Naive thymus-derived CD4-positive, alpha-beta T cell (primary cell): ENCODE measurements at regions not wholly inside any gene's neighbourhood (a gene's known extent, or its start where the extent isn't known, plus 50 kb on each side); places are given as distances from the start of the nearest gene placed in this dataset.

Experiments used
- ATAC-seq: fragments of 150-1000 bp; cut with Tn5 transposase; 2 replicates; pipeline ENCODE4 v1.10.0; 2021; ENCODE audit warnings: mild to moderate bottlenecking, moderate library complexity
- CTCF ChIA-PET: fragments of 350-600 bp; sonication (Branson Sonifier 250); formaldehyde crosslinking; loops from one replicate; lab custom pipeline; 2021; ENCODE audit warnings: antibody characterized with exemption; lab: Charles Lee
- POLR2A ChIA-PET: fragments of 350-600 bp; sonication (Branson Sonifier 250); formaldehyde crosslinking; loops from one replicate; lab custom pipeline; 2021; ENCODE audit warnings: antibody characterized with exemption, inconsistent platforms; lab: Charles Lee
- DNase-seq, 9 donors: peaks; one replicate each; pipeline versions ENCODE4 v3.0.0 to v3.0.0-alpha.2; 2020 to 2022; ENCODE audit warnings: mixed read lengths in 1 of 9
- H3K27ac ChIP-seq: one replicate; pipeline ENCODE4 v1.7.0; 2013; ENCODE audit warnings: mild to moderate bottlenecking, low read depth, low read length, moderate library complexity
- H3K27me3 ChIP-seq, 2 donors: one replicate each; pipeline ENCODE4 v1.7.0; 2013; ENCODE audit warnings: low read length in 2 of 2, mild to moderate bottlenecking in 2 of 2, moderate library complexity in 2 of 2; ENCODE audit not compliant: control insufficient read depth in 2 of 2, insufficient read depth in 2 of 2
- H3K36me3 ChIP-seq, 3 experiments: 1 replicate in 2 of 3; 2 replicates in 1 of 3; pipeline ENCODE4 v1.7.0; 2013; ENCODE audit warnings: low read length in 3 of 3, mild to moderate bottlenecking in 3 of 3, moderate library complexity in 1 of 3; ENCODE audit not compliant: insufficient read depth in 3 of 3, control insufficient read depth in 2 of 3
- H3K4me1 ChIP-seq, 2 donors: one replicate each; pipeline ENCODE4 v1.7.0; 2013; ENCODE audit warnings: low read length in 2 of 2, mild to moderate bottlenecking in 2 of 2, moderate library complexity in 1 of 2; ENCODE audit not compliant: control insufficient read depth in 2 of 2, insufficient read depth in 2 of 2
- H3K4me3 ChIP-seq: 2 replicates; pipeline ENCODE4 v1.7.0; 2013; ENCODE audit warnings: mild to moderate bottlenecking, low read length
- H3K9me3 ChIP-seq, 3 experiments: 1 replicate in 2 of 3; 2 replicates in 1 of 3; pipeline ENCODE4 v1.7.0; 2013; ENCODE audit warnings: low read length in 3 of 3; ENCODE audit not compliant: control insufficient read depth in 2 of 3
- H3K27ac Mint-ChIP-seq, 9 donors: one replicate each; pipeline ENCODE4 v1.8.0; 2020 to 2022; ENCODE audit warnings: mixed read lengths in 9 of 9, mild to moderate bottlenecking in 8 of 9, moderate library complexity in 5 of 9, inconsistent platforms in 2 of 9
- H3K27me3 Mint-ChIP-seq, 5 donors: one replicate each; pipeline ENCODE4 v1.8.0; 2021 to 2022; ENCODE audit warnings: mixed read lengths in 5 of 5, mild to moderate bottlenecking in 1 of 5
- H3K36me3 Mint-ChIP-seq, 5 donors: one replicate each; pipeline ENCODE4 v1.8.0; 2020 to 2022; ENCODE audit warnings: mixed read lengths in 5 of 5, mild to moderate bottlenecking in 3 of 5, inconsistent platforms in 1 of 5
- H3K4me1 Mint-ChIP-seq, 7 donors: one replicate each; pipeline ENCODE4 v1.8.0; 2020 to 2022; ENCODE audit warnings: mixed read lengths in 7 of 7, mild to moderate bottlenecking in 3 of 7, inconsistent platforms in 1 of 7
- H3K4me3 Mint-ChIP-seq, 10 donors: one replicate each; pipeline ENCODE4 v1.8.0; 2020 to 2022; ENCODE audit warnings: mild to moderate bottlenecking in 10 of 10, mixed read lengths in 10 of 10, moderate library complexity in 6 of 10, inconsistent platforms in 2 of 10
- H3K9me3 Mint-ChIP-seq, 11 donors: one replicate each; pipeline ENCODE4 v1.8.0; 2020 to 2022; ENCODE audit warnings: mixed read lengths in 11 of 11, mild to moderate bottlenecking in 4 of 11, inconsistent platforms in 1 of 11, moderate library complexity in 1 of 11
- intact Hi-C, 2 donors: fragments of 100-400 bp; cut with micrococcal nuclease; formaldehyde crosslinking; loops; one replicate each; pipeline ENCODE4 v1.15.1; 2023

- ATAC-seq: no peak
- POLR2A ChIA-PET: no interaction called here
- no peak overlapping the region for H3K4me3 Mint-ChIP-seq
- CTCF ChIA-PET: no interaction called here
- Histone ChIP-seq H3K36me3 (no peaks in the 10 kb centered on the region), H3K4me3 (no peak overlapping the region), H3K27me3 (no peaks in the 10 kb centered on the region), H3K27ac (no peak overlapping the region), H3K4me1 (no peaks in the 10 kb centered on the region), H3K9me3 (no peaks in the 10 kb centered on the region)
- H3K36me3 Mint-ChIP-seq: no peaks in the 10 kb centered on the region
- H3K27me3 Mint-ChIP-seq: no peaks in the 10 kb centered on the region
- intact Hi-C loops: no loop called here
- H3K4me1 Mint-ChIP-seq: no peaks in the 10 kb centered on the region
- H3K9me3 Mint-ChIP-seq: peaks cover 0 to 10% (median 0%) of the 10 kb centered on the region in 11 donors
- no peak overlapping the region for H3K27ac Mint-ChIP-seq
- DNase-seq: no peak
These were observed 846.7 kb upstream of the EPHA5 start for GRCh38 chr4:66516940-66517339.

DNA sequence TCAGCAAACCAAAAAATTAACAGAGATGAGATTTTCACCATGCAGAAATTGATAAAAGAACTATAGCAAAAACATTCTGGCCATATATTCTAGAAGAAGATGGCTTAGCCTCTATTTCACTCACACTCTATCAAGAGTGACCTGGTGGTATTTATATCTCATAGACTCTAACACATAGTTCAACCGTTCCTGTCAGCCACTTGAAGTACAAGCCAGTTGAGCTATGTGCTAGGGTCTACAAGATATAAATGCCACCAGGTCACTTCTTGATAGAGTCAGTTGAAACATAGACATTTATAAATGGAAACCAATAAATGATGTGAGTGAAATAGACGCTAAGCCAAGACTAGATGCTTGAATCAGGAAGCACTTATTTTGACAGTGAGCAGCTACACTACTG is 836.7 kb upstream of the EPHA5 start:
- H3K9me3 Mint-ChIP-seq: peaks cover 0 to 7% (median 1%) of the 10 kb centered on the region in 11 donors
- no peaks in the 10 kb centered on the region for H3K27me3 Mint-ChIP-seq
- no peaks in the 10 kb centered on the region for H3K4me1 Mint-ChIP-seq
- peaks cover 0 to 4% (median 0%) of the 10 kb centered on the region in 3 experiments for H3K9me3 ChIP-seq
- no peaks in the 10 kb centered on the region for H3K36me3 ChIP-seq
- no peaks in the 10 kb centered on the region for H3K27me3 ChIP-seq
- ATAC-seq (no peak), DNase-seq (no peak)
- intact Hi-C loops: no loop called here
- CTCF ChIA-PET: no interaction called here
- no peaks in the 10 kb centered on the region for H3K4me1 ChIP-seq
- POLR2A ChIA-PET: no interaction called here
- H3K4me3 ChIP-seq: no peak overlapping the region
- no peak overlapping the region for H3K4me3 Mint-ChIP-seq
- no peaks in the 10 kb centered on the region for H3K36me3 Mint-ChIP-seq
- H3K27ac Mint-ChIP-seq: no peak overlapping the region
- no peak overlapping the region for H3K27ac ChIP-seq

DNA sequence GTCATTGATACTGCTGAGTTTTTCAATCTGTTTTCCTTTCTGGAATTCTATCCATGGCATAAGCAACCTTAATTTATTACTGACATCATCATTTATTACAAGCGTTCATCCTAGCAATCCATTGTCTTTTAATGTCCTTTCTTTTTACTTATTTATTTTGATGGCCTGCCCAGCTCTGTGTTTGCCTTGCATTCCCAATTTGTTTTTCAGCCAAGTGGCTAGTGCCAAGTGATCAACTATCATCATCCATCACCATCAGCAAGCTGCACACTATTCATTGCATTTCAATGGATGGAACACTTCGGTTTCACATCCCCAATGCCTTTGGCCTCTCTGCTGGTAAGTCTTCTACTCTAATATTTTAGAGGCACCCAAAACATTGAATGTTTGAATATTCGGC is 831.7 kb upstream of the EPHA5 start:
- no peak overlapping the region for H3K27ac Mint-ChIP-seq
- ATAC-seq (no peak), DNase-seq (no peak)
- intact Hi-C loops: no loop called here
- H3K4me1 ChIP-seq: no peaks in the 10 kb centered on the region
- CTCF ChIA-PET: no interaction called here
- H3K27me3 ChIP-seq: no peaks in the 10 kb centered on the region
- H3K4me1 Mint-ChIP-seq: no peaks in the 10 kb centered on the region
- no peak overlapping the region for H3K4me3 Mint-ChIP-seq
- POLR2A ChIA-PET: no interaction called here
- H3K36me3 ChIP-seq: no peaks in the 10 kb centered on the region
- no peak overlapping the region for H3K27ac ChIP-seq
- H3K27me3 Mint-ChIP-seq: no peaks in the 10 kb centered on the region
- peaks cover 0 to 5% (median 2%) of the 10 kb centered on the region in 11 donors for H3K9me3 Mint-ChIP-seq
- no peak overlapping the region for H3K4me3 ChIP-seq
- H3K9me3 ChIP-seq: peaks cover 0 to 4% (median 0%) of the 10 kb centered on the region in 3 experiments
- H3K36me3 Mint-ChIP-seq: no peaks in the 10 kb centered on the region

DNA sequence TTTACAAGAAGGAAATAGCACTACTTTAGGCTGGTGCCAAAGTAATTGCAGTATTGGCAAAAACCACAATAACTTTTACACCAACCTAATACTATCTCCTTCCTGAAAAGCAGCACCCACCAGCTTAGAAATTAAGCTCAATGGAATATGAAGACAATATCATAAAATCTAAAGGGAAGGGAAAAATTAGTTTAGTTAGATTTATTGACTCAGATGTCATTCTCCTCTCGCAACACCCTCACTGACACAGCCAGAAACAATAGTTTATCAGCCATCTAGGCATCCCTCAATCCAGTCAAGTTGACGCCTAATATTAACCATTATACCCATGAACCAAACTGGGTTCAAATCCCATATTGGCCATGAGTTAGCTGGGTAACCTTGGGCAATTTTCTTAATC is 820.4 kb upstream of the EPHA5 start:
- DNase-seq: no peak
- H3K9me3 Mint-ChIP-seq: peaks cover 0 to 11% (median 1%) of the 10 kb centered on the region in 11 donors
- Histone ChIP-seq H3K4me3 (no peak overlapping the region), H3K27ac (no peak overlapping the region), H3K9me3 (no peaks in the 10 kb centered on the region), H3K4me1 (no peaks in the 10 kb centered on the region), H3K27me3 (no peaks in the 10 kb centered on the region), H3K36me3 (no peaks in the 10 kb centered on the region)
- no peaks in the 10 kb centered on the region for H3K36me3 Mint-ChIP-seq
- ChIA-PET CTCF (no interaction called here), POLR2A (no interaction called here)
- intact Hi-C loops: no loop called here
- H3K27ac Mint-ChIP-seq: no peak overlapping the region
- no peaks in the 10 kb centered on the region for H3K27me3 Mint-ChIP-seq
- H3K4me3 Mint-ChIP-seq: no peak overlapping the region
- H3K4me1 Mint-ChIP-seq: no peaks in the 10 kb centered on the region
- ATAC-seq: no peak

DNA sequence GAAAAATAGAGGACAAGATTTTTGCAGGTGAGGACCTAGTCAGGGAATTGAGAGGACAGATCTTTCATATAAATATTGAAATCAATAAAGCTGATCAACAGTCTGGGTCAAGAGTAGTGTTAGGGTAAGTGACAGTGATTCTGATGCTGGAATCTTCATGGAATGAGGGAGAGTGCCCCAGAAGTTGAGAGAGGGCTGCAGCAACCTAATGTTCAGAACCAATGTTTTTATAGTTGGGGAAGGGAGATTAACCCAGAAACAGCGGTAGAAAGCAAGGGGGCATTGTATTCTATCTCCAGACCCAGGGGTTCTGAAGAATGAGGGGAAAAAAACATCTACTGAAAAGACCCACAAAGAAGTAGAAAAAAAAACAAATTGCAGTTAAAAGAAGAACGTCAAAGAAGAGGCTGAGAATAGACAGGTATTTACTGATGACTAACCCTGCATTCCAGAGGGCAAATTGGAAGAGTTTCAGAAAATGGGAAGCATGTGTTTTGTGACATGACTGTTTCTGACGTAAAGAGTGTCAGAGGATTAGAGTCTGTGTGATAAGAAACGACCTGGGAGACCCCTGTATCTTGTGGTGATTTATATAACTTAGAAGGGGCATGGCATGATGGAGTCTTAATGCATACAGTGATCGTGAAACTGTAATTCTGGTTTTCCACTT is 819.6 kb upstream of the EPHA5 start:
- no peaks in the 10 kb centered on the region for H3K36me3 Mint-ChIP-seq
- no peak for DNase-seq
- H3K27ac Mint-ChIP-seq: no peak overlapping the region
- H3K9me3 Mint-ChIP-seq: peaks cover 0 to 11% (median 1%) of the 10 kb centered on the region in 11 donors
- CTCF ChIA-PET: no interaction called here
- Histone ChIP-seq H3K4me3 (no peak overlapping the region), H3K27ac (no peak overlapping the region), H3K4me1 (no peaks in the 10 kb centered on the region), H3K36me3 (no peaks in the 10 kb centered on the region), H3K27me3 (no peaks in the 10 kb centered on the region), H3K9me3 (no peaks in the 10 kb centered on the region)
- H3K27me3 Mint-ChIP-seq: no peaks in the 10 kb centered on the region
- H3K4me3 Mint-ChIP-seq: no peak overlapping the region
- no peaks in the 10 kb centered on the region for H3K4me1 Mint-ChIP-seq
- POLR2A ChIA-PET: no interaction called here
- ATAC-seq: no peak
- intact Hi-C loops: no loop called here

DNA sequence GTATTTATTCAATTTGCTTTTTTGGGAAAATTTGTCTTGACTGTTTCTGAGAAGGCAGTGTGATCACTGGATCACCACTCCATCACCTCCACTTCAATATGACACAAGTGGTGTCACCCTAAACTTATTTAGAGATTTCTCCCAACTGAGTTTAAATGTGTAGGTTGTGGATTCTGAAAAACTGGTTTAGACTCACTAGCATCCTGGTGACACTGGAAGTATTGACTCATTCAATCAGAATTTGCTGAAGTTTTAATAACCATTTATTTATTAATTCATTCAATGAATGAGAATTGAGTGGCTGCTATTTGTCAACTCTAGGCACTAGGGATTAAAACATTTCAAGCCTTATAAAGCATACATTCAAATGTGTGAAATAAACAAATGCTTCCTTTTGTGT is 819.1 kb upstream of the EPHA5 start:
- CTCF ChIA-PET: no interaction called here
- Mint-ChIP-seq H3K36me3 (no peaks in the 10 kb centered on the region), H3K27me3 (no peaks in the 10 kb centered on the region), H3K4me1 (no peaks in the 10 kb centered on the region), H3K9me3 (peaks cover 0 to 11% (median 1%) of the 10 kb centered on the region in 11 donors), H3K27ac (no peak overlapping the region), H3K4me3 (no peak overlapping the region)
- Histone ChIP-seq H3K9me3 (no peaks in the 10 kb centered on the region), H3K4me3 (no peak overlapping the region), H3K27ac (no peak overlapping the region), H3K4me1 (no peaks in the 10 kb centered on the region), H3K27me3 (no peaks in the 10 kb centered on the region), H3K36me3 (no peaks in the 10 kb centered on the region)
- POLR2A ChIA-PET: no interaction called here
- no peak for ATAC-seq
- no peak for DNase-seq
- intact Hi-C loops: no loop called here

- H3K9me3 ChIP-seq: no peaks in the 10 kb centered on the region
- Mint-ChIP-seq H3K36me3 (no peaks in the 10 kb centered on the region), H3K27me3 (no peaks in the 10 kb centered on the region), H3K4me1 (no peaks in the 10 kb centered on the region), H3K27ac (no peak overlapping the region), H3K9me3 (peaks cover 0 to 16% (median 1%) of the 10 kb centered on the region in 11 donors), H3K4me3 (no peak overlapping the region)
- ChIA-PET CTCF (interaction anchor here (0.5 kb wide), 1 partner anchor 259 kb away, joined by 4 read pairs; no protein-coding TSS in a partner anchor), POLR2A (no interaction called here)
- H3K36me3 ChIP-seq: no peaks in the 10 kb centered on the region
- DNase-seq: no peak
- ATAC-seq: no peak
- H3K27ac ChIP-seq: no peak overlapping the region
- H3K4me1 ChIP-seq: no peaks in the 10 kb centered on the region
- no peaks in the 10 kb centered on the region for H3K27me3 ChIP-seq
- no peak overlapping the region for H3K4me3 ChIP-seq
- intact Hi-C loops: no loop called here
These were observed 815.8 kb upstream of the EPHA5 start for GRCh38 chr4:66486068-66486467.
